Hepatocyte (in vitro differentiated cells): ENCODE measurements at regions not wholly inside any gene's neighbourhood (a gene's known extent, or its start where the extent isn't known, plus 50 kb on each side); places are given as distances from the start of the nearest gene placed in this dataset.

Source experiments
- DNase-seq: peaks from one replicate; pipeline ENCODE4 v3.0.0-alpha.2; 2016; ENCODE audit warnings: low spot score
- H2AFZ ChIP-seq: fragments of 200-600 bp; sonication (generic); 2 replicates; pipeline ENCODE4 v1.6.0; 2016; ENCODE audit warnings: antibody characterized with exemption, mild to moderate bottlenecking
- H3K27ac ChIP-seq: fragments of 200-600 bp; sonication (generic); 2 replicates; pipeline ENCODE4 v1.5.1; 2016; ENCODE audit warnings: mild to moderate bottlenecking
- H3K27me3 ChIP-seq: fragments of 200-600 bp; sonication (generic); 2 replicates; pipeline ENCODE4 v1.6.1; 2016
- H3K36me3 ChIP-seq: fragments of 200-600 bp; sonication (generic); replicated peaks from 2 replicates; pipeline ENCODE4 v1.5.1; 2016; ENCODE audit warnings: low read depth; ENCODE audit not compliant: insufficient read depth
- H3K4me1 ChIP-seq: fragments of 200-600 bp; sonication (generic); 2 replicates; pipeline ENCODE4 v1.5.1; 2016; ENCODE audit warnings: mild to moderate bottlenecking, moderate library complexity; ENCODE audit not compliant: insufficient read depth
- H3K4me2 ChIP-seq: fragments of 200-600 bp; sonication (generic); 2 replicates; pipeline ENCODE4 v1.6.0; 2016
- H3K4me3 ChIP-seq: fragments of 200-600 bp; sonication (generic); 2 replicates; pipeline ENCODE4 v1.5.1; 2016; ENCODE audit warnings: mild to moderate bottlenecking
- H3K79me2 ChIP-seq: fragments of 200-600 bp; sonication (generic); 2 replicates; pipeline ENCODE4 v1.6.0; 2017; ENCODE audit warnings: mild to moderate bottlenecking
- H3K9me2 ChIP-seq: fragments of 200-600 bp; sonication (generic); replicated peaks from 2 replicates; pipeline ENCODE4 v1.6.0; 2017; ENCODE audit warnings: mild to moderate bottlenecking; ENCODE audit not compliant: insufficient read depth
- H3K9me3 ChIP-seq: fragments of 200-600 bp; sonication (generic); 2 replicates; pipeline ENCODE4 v1.5.1; 2016; ENCODE audit warnings: low read depth, mild to moderate bottlenecking
- H4K20me1 ChIP-seq: fragments of 200-600 bp; sonication (generic); 2 replicates; pipeline ENCODE4 v1.6.0; 2016; ENCODE audit warnings: mild to moderate bottlenecking; ENCODE audit not compliant: insufficient read depth, poor library complexity, severe bottlenecking
- EZH2 ChIP-seq: fragments of 200-600 bp; sonication (generic); IDR thresholded peaks from 2 replicates; pipeline ENCODE4 v1.6.1; 2016; ENCODE audit warnings: antibody characterized with exemption, mild to moderate bottlenecking, borderline replicate concordance
- EZH2phosphoT487 ChIP-seq: fragments of 200-600 bp; sonication (generic); IDR thresholded peaks from one replicate; pipeline ENCODE4 v1.6.1; 2018; ENCODE audit warnings: antibody characterized with exemption, mild to moderate bottlenecking, low read depth, moderate library complexity; ENCODE audit not compliant: unreplicated experiment, severe bottlenecking
- WGBS: methylation state at CpG from one replicate; pipeline ENCODE4 v1.1.6; 2016; ENCODE audit warnings: low lambda C conversion rate; ENCODE audit errors: missing lambda C conversion rate; 5-methylcytosine and 5-hydroxymethylcytosine counted together
- TF ChIP-seq, protein P1 (sequence below): fragments of 200-600 bp; sonication (generic); IDR thresholded peaks from 2 replicates; pipeline ENCODE4 v1.5.1; 2016; ENCODE audit warnings: antibody characterized with exemption, mild to moderate bottlenecking; ENCODE audit not compliant: poor library complexity

DNA sequence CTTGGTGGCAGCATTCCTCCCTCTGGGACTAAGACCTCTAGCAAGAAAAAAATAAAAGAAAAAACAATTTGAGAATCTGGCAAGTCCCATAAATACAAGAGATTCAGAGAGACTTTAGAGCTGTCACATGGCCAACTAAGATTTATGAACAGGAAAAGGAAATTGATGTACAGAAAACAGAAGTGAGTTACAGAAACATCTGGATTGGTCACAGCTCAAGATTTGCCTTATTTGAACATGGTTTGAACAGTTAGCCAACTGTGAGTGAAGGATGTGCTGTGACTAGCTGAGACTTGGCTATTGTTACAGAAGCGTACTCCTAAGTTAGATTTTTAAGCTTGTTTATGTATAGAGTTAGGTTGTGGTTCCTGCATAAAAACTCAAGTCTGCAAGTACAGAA, 340.2 kb downstream of the SLCO4C1 start:
- Histone ChIP-seq H2AFZ (no peak overlapping the region), H3K4me3 (no peak overlapping the region), H3K4me1 (no peaks in the 10 kb centered on the region), H3K27ac (no peak overlapping the region), H3K79me2 (no peaks in the 10 kb centered on the region), H3K9me2 (no peaks in the 10 kb centered on the region), H4K20me1 (no peaks in the 10 kb centered on the region), H3K27me3 (no peaks in the 10 kb centered on the region), H3K4me2 (no peak overlapping the region), H3K9me3 (no peaks in the 10 kb centered on the region), H3K36me3 (no peaks in the 10 kb centered on the region)
- WGBS: 91% methylated on average over 1 of the region's 1 CpG
- TF ChIP-seq EZH2phosphoT487: no peak
- TF ChIP-seq EZH2: no peak
- TF ChIP-seq, protein P1, sequence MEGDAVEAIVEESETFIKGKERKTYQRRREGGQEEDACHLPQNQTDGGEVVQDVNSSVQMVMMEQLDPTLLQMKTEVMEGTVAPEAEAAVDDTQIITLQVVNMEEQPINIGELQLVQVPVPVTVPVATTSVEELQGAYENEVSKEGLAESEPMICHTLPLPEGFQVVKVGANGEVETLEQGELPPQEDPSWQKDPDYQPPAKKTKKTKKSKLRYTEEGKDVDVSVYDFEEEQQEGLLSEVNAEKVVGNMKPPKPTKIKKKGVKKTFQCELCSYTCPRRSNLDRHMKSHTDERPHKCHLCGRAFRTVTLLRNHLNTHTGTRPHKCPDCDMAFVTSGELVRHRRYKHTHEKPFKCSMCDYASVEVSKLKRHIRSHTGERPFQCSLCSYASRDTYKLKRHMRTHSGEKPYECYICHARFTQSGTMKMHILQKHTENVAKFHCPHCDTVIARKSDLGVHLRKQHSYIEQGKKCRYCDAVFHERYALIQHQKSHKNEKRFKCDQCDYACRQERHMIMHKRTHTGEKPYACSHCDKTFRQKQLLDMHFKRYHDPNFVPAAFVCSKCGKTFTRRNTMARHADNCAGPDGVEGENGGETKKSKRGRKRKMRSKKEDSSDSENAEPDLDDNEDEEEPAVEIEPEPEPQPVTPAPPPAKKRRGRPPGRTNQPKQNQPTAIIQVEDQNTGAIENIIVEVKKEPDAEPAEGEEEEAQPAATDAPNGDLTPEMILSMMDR: no peak
- no peak for DNase-seq

DNA sequence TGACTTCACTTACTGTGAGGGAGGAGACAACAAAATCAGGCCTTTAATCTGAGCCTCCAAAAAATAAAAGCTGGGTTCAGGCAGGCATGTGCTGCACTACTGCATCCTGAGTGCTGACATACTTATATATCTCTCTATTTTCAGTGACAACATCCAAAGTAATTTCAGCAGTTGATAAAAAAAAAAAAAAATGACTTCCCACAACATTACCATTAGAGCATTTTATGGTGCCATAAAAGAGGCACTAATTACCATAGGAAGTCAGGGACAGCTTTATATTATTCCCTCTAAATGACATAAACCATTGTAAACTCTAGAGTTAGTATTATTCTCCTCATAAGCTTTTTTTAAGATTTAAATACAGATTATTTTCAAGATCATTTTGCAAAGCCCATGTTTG, 346.1 kb downstream of the SLCO4C1 start:
- no peaks in the 10 kb centered on the region for H3K9me3 ChIP-seq
- H3K9me2 ChIP-seq: no peaks in the 10 kb centered on the region
- no peak for DNase-seq
- no peaks in the 10 kb centered on the region for H3K4me1 ChIP-seq
- H3K27me3 ChIP-seq: no peaks in the 10 kb centered on the region
- no peaks in the 10 kb centered on the region for H3K79me2 ChIP-seq
- no peak overlapping the region for H2AFZ ChIP-seq
- H3K4me2 ChIP-seq: no peak overlapping the region
- no peak for TF ChIP-seq EZH2
- no peak for TF ChIP-seq EZH2phosphoT487
- TF ChIP-seq, protein P1: no peak
- H3K27ac ChIP-seq: no peak overlapping the region
- H3K36me3 ChIP-seq: no peaks in the 10 kb centered on the region
- H3K4me3 ChIP-seq: no peak overlapping the region
- H4K20me1 ChIP-seq: no peaks in the 10 kb centered on the region

DNA sequence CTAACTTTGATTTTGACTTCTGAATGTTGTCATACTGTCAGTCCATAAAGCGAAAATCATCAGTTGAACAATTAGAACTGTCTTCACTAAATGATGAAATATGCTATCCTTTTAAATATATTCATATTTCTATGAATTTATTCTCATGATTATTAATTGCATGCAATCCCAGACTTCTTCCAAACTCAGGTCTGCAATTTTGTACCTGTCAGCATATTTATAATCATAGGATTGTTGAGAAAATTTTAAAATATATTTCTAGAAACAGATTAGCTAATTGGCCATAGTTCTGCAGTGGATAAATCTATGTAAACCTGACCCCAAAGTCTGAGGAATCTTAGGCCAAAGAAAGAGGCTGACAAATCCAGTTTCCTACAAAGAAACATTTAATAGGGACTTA, 347.5 kb downstream of the SLCO4C1 start:
- no peak overlapping the region for H3K4me3 ChIP-seq
- no peaks in the 10 kb centered on the region for H3K27me3 ChIP-seq
- DNase-seq: no peak
- no peaks in the 10 kb centered on the region for H3K9me2 ChIP-seq
- H3K9me3 ChIP-seq: no peaks in the 10 kb centered on the region
- no peak overlapping the region for H3K27ac ChIP-seq
- no peak overlapping the region for H2AFZ ChIP-seq
- WGBS: 100% methylated on average over 1 of the region's 1 CpG
- no peaks in the 10 kb centered on the region for H3K36me3 ChIP-seq
- TF ChIP-seq EZH2phosphoT487 (no peak), EZH2 (no peak)
- TF ChIP-seq, protein P1: no peak
- no peaks in the 10 kb centered on the region for H3K79me2 ChIP-seq
- no peaks in the 10 kb centered on the region for H4K20me1 ChIP-seq
- no peaks in the 10 kb centered on the region for H3K4me1 ChIP-seq
- no peak overlapping the region for H3K4me2 ChIP-seq

DNA sequence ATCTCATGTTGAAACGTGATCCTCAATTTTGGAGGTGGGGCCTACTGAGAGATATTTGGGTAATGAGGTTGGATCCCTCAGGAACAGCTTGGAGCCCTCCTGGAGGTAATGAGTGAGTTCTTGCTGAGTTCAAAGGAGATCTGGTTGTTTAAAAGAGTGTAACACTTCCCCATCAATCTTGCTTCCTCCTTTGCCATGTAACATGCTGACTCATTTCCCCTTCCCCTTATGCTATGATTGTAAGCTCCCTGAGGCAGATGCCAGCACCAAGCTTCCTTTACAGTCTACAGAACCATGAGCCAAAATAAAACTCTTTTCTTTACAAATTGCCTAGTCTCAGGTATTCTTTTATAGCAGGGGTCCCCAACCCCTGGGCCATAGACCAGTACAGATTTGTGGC, 352.3 kb downstream of the SLCO4C1 start:
- H3K27ac ChIP-seq: no peak overlapping the region
- no peak for DNase-seq
- no peaks in the 10 kb centered on the region for H3K36me3 ChIP-seq
- no peaks in the 10 kb centered on the region for H3K4me1 ChIP-seq
- no peak overlapping the region for H2AFZ ChIP-seq
- H3K9me3 ChIP-seq: no peaks in the 10 kb centered on the region
- no peaks in the 10 kb centered on the region for H3K9me2 ChIP-seq
- no peak overlapping the region for H3K4me3 ChIP-seq
- TF ChIP-seq EZH2 (no peak), EZH2phosphoT487 (no peak)
- TF ChIP-seq, protein P1: no peak
- no peaks in the 10 kb centered on the region for H3K27me3 ChIP-seq
- 80% methylated on average over 1 of the region's 1 CpG for WGBS
- no peak overlapping the region for H3K4me2 ChIP-seq
- no peaks in the 10 kb centered on the region for H4K20me1 ChIP-seq
- H3K79me2 ChIP-seq: no peaks in the 10 kb centered on the region
